PC-3 (cell line): ENCODE measurements at regions not wholly inside any gene's neighbourhood (a gene's known extent, or its start where the extent isn't known, plus 50 kb on each side); places are given as distances from the start of the nearest gene placed in this dataset.

Experiments
- ATAC-seq: fragments of 200-7000 bp; cut with Tn5 transposase; 2 replicates; pipeline ENCODE4 v1.9.1; 2020; ENCODE audit warnings: mild to moderate bottlenecking, moderate library complexity
- BruUV-seq: library from RNA; stranded (reverse); fragments of 400-500 nt; replicated peaks from 2 replicates; lab custom pipeline; 2021; lab: Mats Ljungman, UMichigan
- CTCF ChIA-PET: fragments of 300-600 bp; sonication (Branson Sonifier 250); formaldehyde crosslinking; loops from one replicate; lab custom pipeline; 2022; ENCODE audit warnings: antibody characterized with exemption; lab: Charles Lee
- POLR2A ChIA-PET: fragments of 300-600 bp; sonication (Branson Sonifier 250); formaldehyde crosslinking; loops from one replicate; lab custom pipeline; 2022; ENCODE audit warnings: antibody characterized with exemption; ENCODE audit not compliant: unreplicated experiment; lab: Charles Lee
- DNase-seq: peaks from one replicate; pipeline ENCODE4 v3.0.0-alpha.2; 2015
- H2AFZ ChIP-seq: fragments of 300-600 bp; sonication (generic); 2 replicates; pipeline ENCODE4 v1.6.0; 2016; ENCODE audit warnings: antibody characterized with exemption, low read length
- H3F3A ChIP-seq: fragments of 300-600 bp; sonication (generic); one replicate; pipeline ENCODE4 v1.6.0; 2017; ENCODE audit warnings: antibody characterized with exemption, low read length, control low read depth, mild to moderate bottlenecking; ENCODE audit not compliant: unreplicated experiment
- H3K27ac ChIP-seq: fragments of 300-600 bp; sonication (generic); 2 replicates; pipeline ENCODE4 v1.5.1; 2016; ENCODE audit warnings: mild to moderate bottlenecking, low read length
- H3K27me3 ChIP-seq: fragments of 300-600 bp; sonication (generic); 2 replicates; pipeline ENCODE4 v1.6.1; 2016; ENCODE audit warnings: low read length, mixed read lengths
- H3K36me3 ChIP-seq: fragments of 300-600 bp; sonication (generic); 2 replicates; pipeline ENCODE4 v1.6.1; 2016; ENCODE audit warnings: low read depth, mixed run types, low read length, mixed read lengths
- H3K4me1 ChIP-seq: fragments of 300-600 bp; sonication (generic); 2 replicates; pipeline ENCODE4 v1.5.1; 2016; ENCODE audit warnings: low read length; ENCODE audit not compliant: insufficient read depth
- H3K4me2 ChIP-seq: fragments of 300-600 bp; sonication (generic); 2 replicates; pipeline ENCODE4 v1.6.0; 2016; ENCODE audit warnings: low read length
- H3K4me3 ChIP-seq: fragments of 300-600 bp; sonication (generic); 2 replicates; pipeline ENCODE4 v1.5.1; 2016; ENCODE audit warnings: mild to moderate bottlenecking, low read length, mixed read lengths
- H3K79me2 ChIP-seq: fragments of 300-600 bp; sonication (generic); 2 replicates; pipeline ENCODE4 v1.6.1; 2017; ENCODE audit warnings: low read length, mixed read lengths
- H3K9ac ChIP-seq: fragments of 300-600 bp; sonication (generic); 2 replicates; pipeline ENCODE4 v1.6.0; 2016; ENCODE audit warnings: mild to moderate bottlenecking, low read length
- H3K9me2 ChIP-seq: fragments of 300-600 bp; sonication (generic); replicated peaks from 2 replicates; pipeline ENCODE4 v1.6.1; 2016; ENCODE audit warnings: mixed run types, low read length, mixed read lengths
- H3K9me3 ChIP-seq: fragments of 300-600 bp; sonication (generic); 2 replicates; pipeline ENCODE4 v1.6.1; 2016; ENCODE audit warnings: low read length, mixed read lengths
- H4K20me1 ChIP-seq: fragments of 300-600 bp; sonication (generic); 2 replicates; pipeline ENCODE4 v1.6.1; 2016; ENCODE audit warnings: low read length, mixed read lengths
- CTCF ChIP-seq: fragments of 300-600 bp; sonication (generic); conservative IDR thresholded peaks from 2 replicates; pipeline ENCODE4 v1.5.1; 2017; ENCODE audit warnings: antibody characterized with exemption, low read depth, mild to moderate bottlenecking, low read length
- EZH2 ChIP-seq: fragments of 300-600 bp; sonication (generic); IDR thresholded peaks from one replicate; pipeline ENCODE4 v1.6.1; 2017; ENCODE audit warnings: antibody characterized with exemption, mild to moderate bottlenecking, low read length; ENCODE audit not compliant: unreplicated experiment
- EZH2phosphoT487 ChIP-seq: fragments of 300-600 bp; sonication (generic); IDR thresholded peaks from 2 replicates; pipeline ENCODE4 v1.6.1; 2018; ENCODE audit warnings: mild to moderate bottlenecking, antibody characterized with exemption, low read length, borderline replicate concordance
- intact Hi-C: fragments of 100-400 bp; cut with micrococcal nuclease; formaldehyde crosslinking; loops from 2 replicates; pipeline ENCODE4 v1.9.0; 2023

GRCh38 chr14:75366963-75367362 lies 60.9 kb upstream of the JDP2 start:
- Histone ChIP-seq H4K20me1 (no peaks in the 10 kb centered on the region), H3K4me2 (no peak overlapping the region), H3K36me3 (no peaks in the 10 kb centered on the region), H3K4me1 (0 out of 2 replicates have a peak, but pooled peaks cover 2% of the 10 kb centered on the region), H3K27me3 (peaks cover 69% of the 10 kb centered on the region), H3K9ac (no peak overlapping the region), H3K79me2 (no peaks in the 10 kb centered on the region), H3K27ac (no peak overlapping the region), H2AFZ (no peak overlapping the region), H3K4me3 (no peak overlapping the region), H3K9me2 (no peaks in the 10 kb centered on the region), H3F3A (no peaks in the 10 kb centered on the region), H3K9me3 (no peaks in the 10 kb centered on the region)
- no peak for TF ChIP-seq EZH2
- no peak for TF ChIP-seq CTCF
- TF ChIP-seq EZH2phosphoT487: no peak
- intact Hi-C loops: no loop called here
- DNase-seq (no peak), ATAC-seq (no peak)
- BruUV-seq: no TSS peak
- ChIA-PET CTCF (no interaction called here), POLR2A (no interaction called here)

GRCh38 chr14:75368333-75368732 lies 59.5 kb upstream of the JDP2 start:
- Histone ChIP-seq H4K20me1 (no peaks in the 10 kb centered on the region), H2AFZ (no peak overlapping the region), H3K4me2 (no peak overlapping the region), H3K4me3 (no peak overlapping the region), H3K9me2 (no peaks in the 10 kb centered on the region), H3K4me1 (no peaks in the 10 kb centered on the region), H3K27ac (no peak overlapping the region), H3K9ac (no peak overlapping the region), H3F3A (no peaks in the 10 kb centered on the region), H3K36me3 (no peaks in the 10 kb centered on the region), H3K9me3 (no peaks in the 10 kb centered on the region), H3K27me3 (peaks cover 64% of the 10 kb centered on the region), H3K79me2 (no peaks in the 10 kb centered on the region)
- intact Hi-C loops: no loop called here
- CTCF ChIA-PET: no interaction called here
- ATAC-seq: no peak
- TF ChIP-seq EZH2phosphoT487: no peak
- no peak for TF ChIP-seq EZH2
- TF ChIP-seq CTCF: no peak
- POLR2A ChIA-PET: no interaction called here
- no peak for DNase-seq
- no TSS peak for BruUV-seq

GRCh38 chr14:75369506-75369905 lies 58.3 kb upstream of the JDP2 start:
- no peak for DNase-seq
- peaks cover 60% of the 10 kb centered on the region for H3K27me3 ChIP-seq
- BruUV-seq: no TSS peak
- no peaks in the 10 kb centered on the region for H3K9me2 ChIP-seq
- no peak overlapping the region for H3K27ac ChIP-seq
- no peak for ATAC-seq
- CTCF ChIA-PET: no interaction called here
- no peaks in the 10 kb centered on the region for H3K9me3 ChIP-seq
- H2AFZ ChIP-seq: no peak overlapping the region
- no peaks in the 10 kb centered on the region for H4K20me1 ChIP-seq
- H3K4me2 ChIP-seq: no peak overlapping the region
- H3K4me3 ChIP-seq: no peak overlapping the region
- no peaks in the 10 kb centered on the region for H3K4me1 ChIP-seq
- H3F3A ChIP-seq: no peaks in the 10 kb centered on the region
- POLR2A ChIA-PET: no interaction called here
- no peak overlapping the region for H3K9ac ChIP-seq
- intact Hi-C loops: no loop called here
- no peaks in the 10 kb centered on the region for H3K36me3 ChIP-seq
- H3K79me2 ChIP-seq: no peaks in the 10 kb centered on the region
- no peak for TF ChIP-seq EZH2
- no peak for TF ChIP-seq EZH2phosphoT487
- TF ChIP-seq CTCF: no peak
